Neuronal stem cell (in vitro differentiated cells): ENCODE measurements at regions not wholly inside any gene's neighbourhood (a gene's known extent, or its start where the extent isn't known, plus 50 kb on each side); places are given as distances from the start of the nearest gene placed in this dataset.
A peak's percentile ranks its signal among the peaks of the same experiment; 100 is the strongest.

Experiments
- DNase-seq: peaks from one replicate; pipeline ENCODE4 v3.0.0-alpha.2; 2013; ENCODE audit warnings: low spot score
- H2AFZ ChIP-seq: one replicate; pipeline ENCODE4 v1.6.1; 2013; ENCODE audit warnings: mild to moderate bottlenecking, low read length, inconsistent platforms
- H2AK5ac ChIP-seq: 2 replicates; pipeline ENCODE4 v1.6.1; 2013; ENCODE audit warnings: low read depth, mild to moderate bottlenecking, inconsistent platforms, low read length, moderate library complexity, mixed read lengths
- H2BK120ac ChIP-seq: 2 replicates; pipeline ENCODE4 v1.6.1; 2013; ENCODE audit warnings: low read depth, mild to moderate bottlenecking, inconsistent platforms, low read length, moderate library complexity, mixed read lengths
- H2BK12ac ChIP-seq: one replicate; pipeline ENCODE4 v1.6.1; 2013; ENCODE audit warnings: low read length, inconsistent platforms
- H2BK15ac ChIP-seq: 2 replicates; pipeline ENCODE4 v1.6.1; 2013; ENCODE audit warnings: mild to moderate bottlenecking, low read length, inconsistent platforms, mixed read lengths
- H2BK5ac ChIP-seq: one replicate; pipeline ENCODE4 v1.6.1; 2013; ENCODE audit warnings: inconsistent platforms, mild to moderate bottlenecking, low read length, moderate library complexity
- H3K14ac ChIP-seq: one replicate; pipeline ENCODE4 v1.6.1; 2013; ENCODE audit warnings: low read length, inconsistent platforms
- H3K18ac ChIP-seq: 2 replicates; pipeline ENCODE4 v1.6.1; 2013; ENCODE audit warnings: low read length, inconsistent platforms
- H3K23ac ChIP-seq: 2 replicates; pipeline ENCODE4 v1.6.1; 2013; ENCODE audit warnings: low read depth, mild to moderate bottlenecking, mixed read lengths, low read length, inconsistent platforms; ENCODE audit not compliant: poor library complexity
- H3K27ac ChIP-seq: replicated peaks from 3 replicates; pipeline ENCODE4 v1.5.1; 2013; ENCODE audit warnings: low read length, inconsistent platforms
- H3K27me3 ChIP-seq, 3 experiments: 2 replicates each; pipeline ENCODE4 v1.6.1; 2013; ENCODE audit warnings: low read length in 3 of 3, mild to moderate bottlenecking in 2 of 3, inconsistent platforms in 1 of 3, low read depth in 1 of 3, mixed read lengths in 1 of 3, moderate library complexity in 1 of 3; ENCODE audit not compliant: control insufficient read depth in 3 of 3, insufficient read depth in 3 of 3
- H3K36me3 ChIP-seq, 2 donors: replicated peaks in 1 of 2; 2 replicates each; pipeline ENCODE4 v1.6.1; 2013; ENCODE audit warnings: low read length in 2 of 2; ENCODE audit not compliant: control insufficient read depth in 2 of 2, insufficient read depth in 2 of 2
- H3K4ac ChIP-seq: 2 replicates; pipeline ENCODE4 v1.6.1; 2013; ENCODE audit warnings: inconsistent platforms, mild to moderate bottlenecking, low read length, moderate library complexity
- H3K4me1 ChIP-seq, 2 donors: 1 replicate in 1 of 2; 2 replicates in 1 of 2; pipeline ENCODE4 v1.6.1; 2013; ENCODE audit warnings: low read length in 2 of 2, low read depth in 1 of 2; ENCODE audit not compliant: control insufficient read depth in 2 of 2, insufficient read depth in 1 of 2
- H3K4me2 ChIP-seq: one replicate; pipeline ENCODE4 v1.6.1; 2013; ENCODE audit warnings: mild to moderate bottlenecking, low read length, inconsistent platforms; ENCODE audit not compliant: insufficient read depth, poor library complexity, severe bottlenecking
- H3K4me3 ChIP-seq, 2 donors: 2 replicates each; pipeline ENCODE4 v1.5.1; 2013; ENCODE audit warnings: low read length in 2 of 2, mild to moderate bottlenecking in 2 of 2, inconsistent platforms in 1 of 2, moderate library complexity in 1 of 2
- H3K79me1 ChIP-seq: one replicate; pipeline ENCODE4 v1.6.1; 2013; ENCODE audit warnings: low read depth, mild to moderate bottlenecking, inconsistent platforms, low read length, moderate library complexity
- H3K9ac ChIP-seq: one replicate; pipeline ENCODE4 v1.6.1; 2013; ENCODE audit warnings: mild to moderate bottlenecking, low read depth, low read length, inconsistent platforms; ENCODE audit not compliant: poor library complexity
- H3K9me3 ChIP-seq, 2 donors: replicated peaks in 1 of 2; 2 replicates each; pipeline versions ENCODE3 to v1.6.1; 2013; ENCODE audit warnings: low read length in 2 of 2, mild to moderate bottlenecking in 2 of 2, inconsistent platforms in 1 of 2, low read depth in 1 of 2, mixed read lengths in 1 of 2, moderate library complexity in 1 of 2; ENCODE audit not compliant: control insufficient read depth in 2 of 2, insufficient read depth in 1 of 2
- H4K8ac ChIP-seq: one replicate; pipeline ENCODE4 v1.6.1; 2013; ENCODE audit warnings: low read depth, mild to moderate bottlenecking, inconsistent platforms, low read length, moderate library complexity
- H4K91ac ChIP-seq: one replicate; pipeline ENCODE4 v1.6.1; 2013; ENCODE audit warnings: low read length, low read depth, mild to moderate bottlenecking, inconsistent platforms; ENCODE audit not compliant: poor library complexity
- WGBS, 2 donors: extraction: QIAGEN DNeasy Blood & Tissue Kit; methylation state at CpG; one replicate each; pipeline ENCODE4 v1.1.7; 2013; ENCODE audit warnings: missing lambda C conversion rate in 2 of 2, mixed read lengths in 1 of 2; ENCODE audit not compliant: insufficient read length in 2 of 2, insufficient replicate concordance in 1 of 2; ENCODE audit errors: extremely low coverage in 2 of 2; 5-methylcytosine and 5-hydroxymethylcytosine counted together

GRCh38 chr9:14978022-14979000, 68.1 kb upstream of the FREM1 start:
- H3K36me3 ChIP-seq: peaks cover 0 to 16% of the 10 kb centered on the region in 2 donors
- no peak overlapping the region for H4K91ac ChIP-seq

GRCh38 chr9:14967450-14968321, 57.5 kb upstream of the FREM1 start:
- H3K27me3 ChIP-seq: no peaks in the 10 kb centered on the region
- H3K4me1 ChIP-seq: no peaks in the 10 kb centered on the region
- no peak overlapping the region for H3K4me3 ChIP-seq
- no CpG with 5 or more reads among the region's 8 CpGs for WGBS, 2 donors
- no peak overlapping the region for H3K4me2 ChIP-seq
- no peak overlapping the region for H3K27ac ChIP-seq
- H2BK12ac ChIP-seq: no peak overlapping the region
- H3K36me3 ChIP-seq: no peaks in the 10 kb centered on the region
- H2BK120ac ChIP-seq: no peak overlapping the region
- H3K23ac ChIP-seq: no peak overlapping the region
- no peak overlapping the region for H2AK5ac ChIP-seq
- no peak overlapping the region for H3K4ac ChIP-seq
- no peak overlapping the region for H3K18ac ChIP-seq
- no peak overlapping the region for H2BK15ac ChIP-seq
- DNase-seq: no peak
- no peak overlapping the region for H4K8ac ChIP-seq
- H4K91ac ChIP-seq: no peak overlapping the region
- H3K79me1 ChIP-seq: no peaks in the 10 kb centered on the region
- no peak overlapping the region for H3K9ac ChIP-seq
- no peak overlapping the region for H2BK5ac ChIP-seq
- H2AFZ ChIP-seq: no peak overlapping the region
- H3K9me3 ChIP-seq: no peaks in the 10 kb centered on the region
- no peak overlapping the region for H3K14ac ChIP-seq

More at GRCh38 chr9:14978022-14979000, 68.1 kb upstream of the FREM1 start:
- H3K9me3 ChIP-seq: no peaks in the 10 kb centered on the region
- H3K23ac ChIP-seq: peak overlapping the region; percentile 85
- H3K18ac ChIP-seq: peak overlapping the region; percentile 64
- H2AFZ ChIP-seq: no peak overlapping the region
- no peak for DNase-seq
- no peak overlapping the region for H2BK120ac ChIP-seq
- H3K9ac ChIP-seq: peak overlapping the region; percentile 21
- no peak overlapping the region for H3K4me2 ChIP-seq
- H3K4me3 ChIP-seq: no peak overlapping the region
- no peak overlapping the region for H3K4ac ChIP-seq
- no peak overlapping the region for H4K8ac ChIP-seq
- H3K79me1 ChIP-seq: no peaks in the 10 kb centered on the region
- H3K27ac ChIP-seq: no peak overlapping the region
- H3K27me3 ChIP-seq: no peaks in the 10 kb centered on the region
- H2BK12ac ChIP-seq: peak overlapping the region; percentile 41
- no peaks in the 10 kb centered on the region for H3K4me1 ChIP-seq
- no CpG with 5 or more reads among the region's 49 CpGs for WGBS, 2 donors
- H2AK5ac ChIP-seq: peak overlapping the region; percentile 56
- H2BK5ac ChIP-seq: no peak overlapping the region
- H2BK15ac ChIP-seq: no peak overlapping the region
- peak overlapping the region; percentile 56 for H3K14ac ChIP-seq

- Histone ChIP-seq H3K23ac (no peak overlapping the region), H3K9me3 (no peaks in the 10 kb centered on the region), H3K27ac (no peak overlapping the region), H4K8ac (no peak overlapping the region), H2BK120ac (no peak overlapping the region), H2BK5ac (no peak overlapping the region), H3K4me2 (no peak overlapping the region), H3K79me1 (no peaks in the 10 kb centered on the region), H3K4me1 (peaks cover 0 to 1% of the 10 kb centered on the region in 2 donors), H2AK5ac (no peak overlapping the region), H4K91ac (no peak overlapping the region), H3K27me3 (no peaks in the 10 kb centered on the region), H3K14ac (no peak overlapping the region), H3K4me3 (no peak overlapping the region), H3K36me3 (no peaks in the 10 kb centered on the region), H2BK12ac (no peak overlapping the region), H3K9ac (no peak overlapping the region), H2BK15ac (no peak overlapping the region), H2AFZ (no peak overlapping the region), H3K18ac (no peak overlapping the region), H3K4ac (no peak overlapping the region)
- no CpG with 5 or more reads among the region's 4 CpGs for whole genome bisulfite sequencing, 2 donors
- DNase-seq: no peak
These were observed 52.1 kb upstream of the FREM1 start for GRCh38 chr9:14962193-14962882.
